Activated CD4-positive, alpha-beta T cell treated with anti-CD3 and anti-CD28 coated beads, Interleukin-10, Interleukin-2, amounts not matched to agents 100 ng/mL and 50 ng/mL, durations not matched to agents 16 hours and 8 hours (primary cell): ENCODE measurements at regions not wholly inside any gene's neighbourhood (a gene's known extent, or its start where the extent isn't known, plus 50 kb on each side); places are given as distances from the start of the nearest gene placed in this dataset.

ENCODE experiments used
- DNase-seq: peaks from one replicate; pipeline ENCODE4 v3.0.0-alpha.2; 2020

DNA sequence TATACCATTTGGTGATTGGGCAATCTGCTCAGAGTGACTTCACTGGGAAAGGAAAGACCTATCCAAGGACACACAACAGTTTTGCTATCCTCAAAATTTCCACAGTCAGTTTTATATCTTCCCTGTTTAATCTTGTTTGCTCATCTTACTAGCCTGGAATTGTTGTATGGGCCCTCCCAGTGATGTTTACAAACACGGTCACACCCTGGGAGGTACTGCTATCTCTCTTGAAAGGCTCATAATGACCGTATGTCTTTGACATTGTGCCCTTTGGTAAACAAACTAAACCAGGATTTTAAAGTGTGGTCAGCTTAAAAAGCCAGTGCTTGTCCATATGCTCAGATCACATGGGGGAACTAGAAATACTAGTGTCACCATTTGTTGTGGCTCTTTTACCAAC lies 277.0 kb downstream of the CDH2 start:
- no peak for DNase-seq

DNA sequence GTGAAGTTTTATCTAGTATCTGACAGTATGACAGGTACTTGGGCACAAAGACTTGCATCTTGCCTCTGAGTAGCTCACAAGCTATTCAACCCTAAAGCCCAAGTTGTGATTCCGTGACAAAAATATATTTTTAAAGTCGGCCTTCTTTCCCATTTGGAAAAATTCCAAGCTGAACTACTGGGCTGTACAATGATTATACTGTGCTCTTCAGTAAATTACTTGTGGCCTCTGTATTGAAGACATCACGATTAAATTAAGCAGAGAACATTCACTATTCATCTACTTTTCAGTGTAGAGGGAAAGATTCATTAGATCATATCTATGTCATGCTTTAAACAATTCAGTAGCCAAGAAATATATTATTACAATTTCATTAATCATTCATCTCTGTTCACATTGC lies 282.2 kb downstream of the CDH2 start:
- no peak for DNase-seq

DNA sequence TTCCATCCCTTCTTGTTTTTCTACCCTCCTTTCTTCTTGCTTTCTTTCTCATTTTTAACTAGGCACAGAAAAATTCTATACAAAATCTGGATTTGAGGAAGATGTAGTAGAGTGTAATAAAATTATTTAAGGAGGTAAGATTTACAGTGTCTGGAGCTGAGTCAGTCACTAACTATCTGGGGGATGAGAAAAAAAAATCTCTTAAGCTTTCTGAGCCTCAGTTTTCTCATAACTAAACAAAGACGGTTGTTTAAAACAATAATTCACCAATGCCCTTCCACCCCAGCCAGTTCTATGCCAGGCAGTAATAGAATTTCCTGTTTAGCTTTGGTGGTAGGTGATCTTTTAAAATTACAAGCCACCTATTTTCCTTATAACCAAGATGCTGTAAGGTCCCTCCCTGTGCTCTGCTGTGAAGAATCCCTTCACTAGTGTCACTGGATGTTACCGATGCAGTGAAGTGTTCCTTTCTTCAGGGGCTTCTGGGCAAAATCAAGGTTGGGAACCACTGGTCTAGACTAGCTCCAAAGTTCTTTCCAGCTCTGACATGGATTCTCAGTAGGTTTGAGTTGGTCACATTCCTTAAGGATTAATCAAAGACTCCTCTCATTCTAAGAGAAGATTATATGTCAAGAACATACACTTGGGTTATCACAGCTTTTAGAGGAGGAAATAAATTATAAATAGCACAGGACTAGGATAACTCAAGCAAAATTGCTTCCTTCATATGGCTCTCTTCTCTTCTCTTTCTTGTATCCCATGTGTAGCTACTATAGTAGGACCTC lies 289.0 kb downstream of the CDH2 start:
- DNase-seq, result no peak

DNA sequence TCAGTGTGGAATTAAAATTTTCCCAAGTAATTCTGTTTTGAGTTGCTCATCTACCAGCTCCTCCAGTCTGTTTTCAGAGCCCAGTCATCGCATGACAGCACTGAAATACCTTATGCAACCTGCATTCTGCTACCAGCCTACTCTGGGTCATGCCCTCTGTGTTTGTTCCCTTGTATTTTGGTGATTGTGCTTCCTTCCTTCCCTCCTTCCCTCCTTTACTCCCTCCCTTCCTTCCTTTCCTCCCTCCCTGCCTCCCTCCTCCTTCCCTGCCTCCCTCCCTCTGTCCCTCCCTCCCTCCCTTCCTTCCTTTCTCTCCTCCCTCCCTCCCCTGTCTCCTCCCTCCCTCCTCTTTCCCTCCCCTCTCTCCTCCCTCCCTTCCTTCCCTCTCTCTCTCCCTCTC lies 289.6 kb downstream of the CDH2 start:
- DNase-seq, result no peak

DNA sequence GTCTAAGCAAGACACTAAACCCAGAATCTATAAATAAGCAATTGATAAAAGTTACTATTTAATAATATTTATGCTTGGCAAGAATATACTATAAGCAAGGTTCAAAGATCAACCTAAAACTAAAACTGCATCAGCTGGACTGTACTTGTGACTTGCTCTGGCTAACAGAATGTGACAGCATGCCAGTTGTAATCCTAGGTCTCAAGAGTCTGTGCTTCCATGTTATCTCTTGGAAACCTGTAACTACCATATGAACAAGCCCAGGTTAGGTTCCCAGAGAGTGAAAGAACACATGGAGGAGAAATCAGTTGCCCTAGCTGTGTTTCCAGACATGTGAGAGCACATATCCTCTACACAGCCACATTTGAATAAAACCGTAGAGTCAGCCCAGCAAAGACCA lies 297.4 kb downstream of the CDH2 start:
- no peak for DNase-seq

DNA sequence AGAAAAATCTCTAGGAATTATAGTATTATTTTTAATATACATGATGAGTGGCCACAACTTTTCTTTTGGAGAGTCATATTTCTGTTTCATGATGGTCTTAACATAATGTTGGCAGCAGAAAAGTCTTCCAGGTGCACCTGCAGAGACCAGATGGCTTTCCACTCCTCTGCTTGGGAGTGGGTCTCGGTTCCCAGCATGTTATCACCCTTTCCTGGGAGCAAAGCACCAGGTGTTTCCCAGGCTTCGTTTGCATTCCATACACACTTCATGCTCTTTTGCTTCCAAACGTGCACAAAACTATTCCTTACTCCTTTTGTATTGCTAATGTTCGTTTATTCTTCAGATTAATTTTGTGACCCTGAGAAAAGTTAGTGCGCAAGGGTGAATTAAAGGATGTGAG lies 305.2 kb downstream of the CDH2 start:
- DNase-seq, result no peak

DNA sequence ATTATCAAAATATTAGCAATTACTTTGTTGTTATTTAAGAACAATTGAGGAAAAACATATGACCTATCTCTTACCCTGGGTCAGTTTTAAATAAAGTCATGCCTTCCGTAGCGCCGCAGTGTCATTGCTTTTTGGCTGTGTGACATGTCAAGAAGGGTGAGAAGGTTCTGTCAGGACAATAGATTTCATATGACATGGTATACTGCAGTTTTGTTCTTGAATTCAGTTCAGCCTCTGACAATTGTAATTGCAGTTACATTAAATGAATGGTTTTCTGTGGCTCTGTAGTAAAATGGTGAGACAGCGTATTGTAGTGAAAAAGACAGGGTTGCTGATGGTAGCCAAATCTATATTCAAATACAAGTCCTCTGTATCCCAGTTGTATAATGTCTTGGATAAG lies 307.2 kb downstream of the CDH2 start:
- no peak for DNase-seq

DNA sequence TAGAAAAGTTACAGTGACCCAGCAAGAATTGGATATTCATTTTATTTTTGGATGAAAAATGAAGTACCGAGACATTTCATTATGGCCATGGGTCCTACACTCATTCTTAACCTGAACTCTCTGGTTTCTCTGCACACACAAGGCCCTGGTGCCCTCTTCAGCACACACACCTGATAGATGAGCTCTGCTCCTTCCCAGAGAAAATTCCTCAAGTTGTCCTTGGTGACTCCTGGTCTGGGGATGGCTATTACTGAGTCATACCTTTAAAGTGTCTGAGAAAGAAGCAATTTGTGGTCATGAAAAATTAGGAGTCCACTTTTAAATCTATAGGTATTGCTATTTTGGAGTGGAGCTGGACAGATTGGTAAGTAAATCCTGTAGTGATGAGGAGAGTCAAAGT lies 311.5 kb downstream of the CDH2 start:
- DNase-seq, result no peak

DNA sequence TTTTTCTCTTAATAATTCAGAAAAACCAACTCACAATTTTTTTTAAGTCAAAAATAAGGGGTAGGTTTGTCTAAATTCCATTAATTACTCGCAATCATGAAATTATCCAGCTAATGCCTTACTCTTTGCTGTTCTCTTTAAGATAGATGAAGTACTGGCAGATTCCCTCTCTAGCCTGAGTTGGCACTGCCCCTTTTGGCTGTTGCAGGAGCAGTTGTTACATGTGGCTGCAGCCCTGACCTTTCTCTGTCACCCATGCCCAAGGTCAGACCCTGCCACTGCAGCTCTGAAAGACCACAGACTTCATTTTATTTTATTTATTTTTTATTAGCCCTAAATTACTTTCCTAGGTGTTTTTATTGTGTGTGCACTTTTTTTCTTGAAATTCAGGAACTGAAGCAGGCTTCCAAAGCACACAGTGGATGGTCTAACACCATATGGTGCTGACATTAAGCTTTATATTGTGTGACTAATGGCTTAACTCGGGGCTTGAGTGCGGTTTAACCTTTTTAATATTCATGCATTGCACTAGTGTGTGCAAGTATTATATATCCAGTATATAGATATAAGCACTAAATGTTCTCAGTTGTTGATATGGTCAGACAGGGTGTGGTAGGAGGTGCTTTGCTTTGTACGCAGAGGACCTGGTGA lies 313.0 kb downstream of the CDH2 start:
- no peak for DNase-seq

DNA sequence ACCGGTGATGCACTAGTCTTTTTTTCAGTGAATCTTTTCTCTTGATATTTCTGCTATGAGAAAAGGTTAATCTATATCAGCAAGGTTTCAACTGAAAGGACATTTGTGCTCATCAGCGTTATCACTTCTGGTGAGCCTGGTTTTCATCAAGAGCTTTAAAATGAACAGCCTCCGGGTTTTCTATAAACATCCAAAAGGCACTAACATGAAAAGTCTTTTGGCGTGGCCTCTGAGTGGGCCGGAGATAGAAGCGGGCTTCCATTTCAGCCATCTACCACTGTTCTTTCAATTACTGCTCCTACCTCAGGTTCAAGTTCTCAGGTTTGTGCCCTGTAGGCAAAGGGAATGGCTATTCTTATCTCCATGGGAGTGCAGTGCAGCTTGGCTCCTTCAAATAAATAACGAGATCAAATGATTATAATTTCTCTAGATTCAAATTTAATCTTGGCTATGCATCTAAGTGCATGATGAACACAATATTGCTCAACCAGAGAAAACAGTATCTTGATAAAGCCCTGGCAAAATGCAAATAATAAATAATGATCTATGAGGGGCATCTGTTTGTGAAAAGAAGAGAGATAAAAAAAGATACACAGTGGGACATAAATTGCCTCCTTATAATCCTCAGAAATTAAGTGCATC lies 314.8 kb downstream of the CDH2 start:
- DNase-seq, result no peak

DNA sequence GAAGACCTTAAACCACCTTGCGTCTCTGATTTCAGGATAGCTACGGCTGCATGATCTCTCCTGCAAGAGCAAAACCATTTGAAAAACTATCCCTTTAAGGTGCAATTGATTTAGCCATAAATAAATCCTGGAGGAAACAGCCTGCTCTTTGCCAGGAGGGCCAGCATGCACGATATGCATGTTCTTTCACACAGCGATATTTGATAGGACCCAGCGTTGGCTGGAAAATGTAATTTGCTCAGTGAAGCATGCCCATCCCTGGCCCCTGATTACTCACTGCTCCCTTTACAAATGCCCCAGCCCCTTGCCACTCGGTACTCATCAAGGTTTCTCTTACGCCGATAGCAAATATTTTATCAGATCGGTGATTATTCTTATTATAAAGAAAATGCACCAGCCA lies 315.4 kb downstream of the CDH2 start:
- DNase-seq, result no peak

DNA sequence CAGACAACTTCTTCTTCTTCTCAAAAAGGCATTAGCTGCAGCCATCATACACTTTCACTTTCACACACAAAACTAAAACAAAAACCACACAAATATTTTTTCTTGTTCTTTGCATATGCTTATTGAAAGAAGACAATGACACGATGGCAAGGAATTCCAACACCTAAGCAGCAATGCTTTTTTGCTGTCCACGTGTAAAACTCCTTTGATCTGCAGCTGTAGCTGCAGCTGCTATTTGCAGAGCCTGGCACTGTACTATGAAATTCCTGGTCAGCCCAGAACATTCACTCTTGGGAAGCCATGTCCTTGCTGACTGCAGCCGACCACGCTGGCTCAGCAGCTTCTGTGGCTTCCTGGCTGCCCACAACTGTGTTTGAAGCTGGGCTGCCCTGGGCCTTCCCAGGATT lies 316.2 kb downstream of the CDH2 start:
- no peak for DNase-seq

DNA sequence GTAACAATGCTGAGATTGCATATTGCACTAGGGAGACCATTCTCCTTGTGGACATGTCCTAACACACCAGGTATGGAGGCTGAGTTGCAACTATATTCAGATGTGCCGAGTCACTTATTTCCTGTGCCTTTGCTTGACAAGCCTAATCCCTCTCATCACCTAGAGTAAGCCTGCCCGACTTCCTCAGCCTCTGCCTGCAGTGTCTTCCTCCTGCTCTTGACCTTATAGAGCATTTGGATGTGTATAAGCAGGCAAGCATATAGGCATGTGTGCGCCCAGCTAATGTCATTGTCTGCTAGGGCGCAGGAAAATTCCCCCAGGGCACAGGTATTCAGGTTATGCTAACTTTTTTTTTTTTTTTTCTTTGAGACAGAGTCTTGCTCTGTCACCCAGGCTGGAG lies 316.9 kb downstream of the CDH2 start:
- DNase-seq, result no peak

DNA sequence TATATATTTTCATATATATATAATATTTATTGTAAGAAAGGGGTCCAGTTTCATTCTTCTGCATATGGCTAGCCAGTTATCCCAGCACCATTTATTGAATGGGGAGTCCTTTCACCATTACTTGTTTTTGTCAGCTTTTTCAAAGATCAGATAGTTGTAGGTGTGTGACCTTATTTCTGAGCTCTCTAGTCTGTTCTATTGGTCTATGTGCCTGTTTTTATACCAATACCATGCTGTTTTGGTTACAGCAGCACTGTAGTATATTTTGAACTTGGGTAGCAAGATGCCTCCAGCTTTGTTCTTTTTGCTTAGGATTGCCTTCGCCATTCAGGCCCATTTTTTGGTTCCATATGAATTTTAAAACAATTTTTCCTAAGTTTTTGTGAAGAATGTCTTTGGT lies 320.1 kb downstream of the CDH2 start:
- DNase-seq, result no peak

DNA sequence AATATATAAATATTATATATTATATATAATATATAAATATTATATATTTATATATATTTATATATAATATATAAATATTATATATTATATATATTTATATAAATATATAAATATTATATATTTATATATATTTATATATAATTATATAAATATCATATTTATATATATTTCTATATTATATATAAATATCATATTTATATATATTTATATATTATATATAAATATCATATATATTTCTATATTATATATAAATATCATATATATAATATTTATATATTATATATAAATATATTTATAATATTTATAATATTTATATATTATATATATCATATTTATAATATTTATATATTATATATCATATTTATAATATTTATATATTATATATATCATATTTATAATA lies 321.4 kb downstream of the CDH2 start:
- no peak for DNase-seq

DNA sequence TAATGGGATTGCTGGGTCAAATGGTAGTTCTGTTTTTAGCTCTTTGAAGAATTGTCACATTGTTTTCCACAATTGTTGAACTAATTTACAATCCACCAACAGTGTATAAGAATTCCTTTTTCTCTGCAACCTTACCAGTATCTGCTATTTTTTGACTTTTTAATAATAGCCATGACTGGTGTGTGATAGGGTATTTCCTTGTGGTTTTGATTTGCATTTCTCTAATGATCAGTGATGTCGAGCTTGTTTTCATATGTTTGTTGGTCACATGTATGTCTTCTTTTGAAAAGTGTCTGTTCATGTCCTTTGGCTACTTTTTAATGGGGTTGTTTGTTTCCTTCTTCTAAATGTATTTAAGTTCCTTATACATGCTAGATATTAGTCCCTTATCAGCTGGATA lies 322.3 kb downstream of the CDH2 start:
- no peak for DNase-seq

DNA sequence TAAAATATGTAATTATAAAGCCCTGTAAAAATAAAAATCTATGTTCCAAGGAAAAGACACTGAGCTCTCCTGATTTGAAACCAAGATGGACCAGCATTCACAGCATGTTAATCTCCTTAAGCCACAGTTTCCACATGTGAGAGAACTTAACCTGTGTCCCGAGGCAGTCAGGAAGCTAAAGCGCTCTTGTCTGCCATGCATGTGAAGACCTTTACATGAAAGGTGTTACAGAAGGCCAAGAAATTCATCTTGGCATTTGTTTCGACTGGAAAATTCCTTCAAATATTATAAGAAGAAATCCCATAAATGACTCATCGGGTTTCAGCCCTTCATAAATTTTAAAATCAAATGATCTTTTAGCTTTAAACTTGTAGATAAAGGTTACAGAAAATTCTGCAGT lies 328.6 kb downstream of the CDH2 start:
- no peak for DNase-seq

DNA sequence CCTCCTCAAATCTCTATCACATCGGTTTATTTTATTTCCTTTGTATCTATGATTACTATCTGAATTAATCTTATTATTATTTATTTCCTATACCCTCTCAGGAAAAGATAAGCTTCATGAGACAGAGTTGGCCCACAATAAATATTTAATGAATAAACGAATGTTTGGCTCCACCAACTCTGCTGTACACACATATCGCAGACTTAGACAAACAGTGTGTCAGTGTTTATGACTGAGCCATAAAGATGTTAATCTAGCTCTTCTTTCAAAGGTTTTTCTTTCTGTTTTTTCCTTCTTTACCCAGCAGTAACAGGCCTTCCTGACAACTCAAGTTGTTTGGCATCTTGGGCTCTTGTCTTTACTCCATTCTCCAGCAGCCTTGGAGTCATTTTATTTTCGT lies 329.5 kb downstream of the CDH2 start:
- no peak for DNase-seq

DNA sequence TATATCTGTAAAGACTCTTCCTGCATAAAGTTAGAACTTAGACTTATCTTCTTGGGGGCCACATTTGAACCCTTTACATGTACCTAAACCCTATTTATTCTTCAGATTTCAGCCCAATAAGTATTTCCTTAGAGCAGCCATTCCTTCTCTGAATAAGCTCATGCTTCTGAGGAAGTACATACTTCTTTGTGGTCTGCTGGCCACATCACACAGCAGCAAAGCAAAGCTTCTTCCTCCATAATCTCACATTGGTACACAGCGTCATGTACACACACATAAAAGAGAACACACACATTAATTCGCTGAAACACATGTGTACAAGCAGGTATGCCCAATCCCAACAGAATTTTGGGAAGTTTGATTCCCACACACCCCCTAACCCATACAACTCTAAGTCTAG lies 331.0 kb downstream of the CDH2 start:
- DNase-seq, result no peak

DNA sequence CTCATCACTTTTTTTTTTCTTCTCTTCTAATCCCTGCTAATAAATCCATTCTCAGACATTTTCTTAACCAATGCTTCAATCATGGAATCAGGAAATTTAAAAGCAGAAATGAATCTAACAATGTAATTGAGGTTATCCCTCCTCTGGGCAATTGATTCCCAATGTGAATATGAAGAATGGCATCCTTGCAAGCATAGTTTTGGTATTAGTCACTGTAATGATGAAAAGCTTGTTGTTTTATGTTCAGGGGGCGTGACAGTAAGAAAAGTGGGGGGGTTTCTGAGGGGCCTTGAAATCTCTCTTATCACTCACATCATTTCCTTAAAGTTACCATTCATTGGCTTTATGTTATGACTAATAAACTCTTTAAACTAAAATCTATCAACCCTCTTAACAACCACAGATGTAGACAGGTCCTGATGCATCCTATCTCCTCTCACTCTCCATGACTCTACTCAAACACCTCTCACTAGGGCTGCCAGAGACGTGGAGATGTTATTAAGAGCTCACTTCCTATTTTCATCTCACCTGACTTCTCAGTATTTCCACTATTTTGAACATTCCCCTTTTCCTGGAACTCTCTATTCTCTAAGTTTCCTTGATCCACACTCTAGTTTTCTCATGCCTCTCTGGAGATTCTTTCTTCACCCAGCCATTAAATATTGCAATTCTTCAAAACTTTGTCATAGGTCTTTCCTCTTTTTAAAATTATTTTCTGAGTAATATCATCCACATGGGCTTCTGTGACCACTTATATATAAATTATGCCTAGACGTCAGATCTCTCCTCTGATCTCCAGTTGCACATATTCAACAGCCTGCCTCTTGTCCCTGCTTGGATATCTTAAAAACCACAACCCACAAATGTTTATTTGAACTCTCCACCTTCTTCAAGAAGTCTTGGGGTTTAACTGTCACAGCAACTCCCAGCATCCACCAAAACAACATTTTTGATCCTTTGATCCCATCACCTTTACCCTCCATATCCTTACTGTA lies 332.9 kb downstream of the CDH2 start:
- DNase-seq, result no peak

DNA sequence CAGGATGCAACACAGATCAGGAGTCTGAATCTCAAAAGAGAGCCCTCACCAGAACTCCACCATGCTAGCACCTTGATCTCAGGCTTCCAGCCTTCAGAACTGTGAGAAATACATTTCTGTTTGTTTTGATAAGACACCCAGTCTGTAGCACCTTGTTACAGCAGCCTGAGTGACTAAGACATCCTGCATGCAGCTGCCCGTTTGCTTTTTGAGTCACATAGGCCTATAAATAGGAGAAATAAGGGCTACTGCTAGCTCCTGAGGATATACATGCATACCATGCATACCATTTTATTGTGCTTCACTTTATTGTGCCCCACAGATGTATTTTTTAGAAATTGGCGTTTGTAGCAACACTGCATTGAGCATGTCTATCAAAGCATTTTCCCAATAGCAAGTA lies 337.8 kb downstream of the CDH2 start:
- no peak for DNase-seq

DNA sequence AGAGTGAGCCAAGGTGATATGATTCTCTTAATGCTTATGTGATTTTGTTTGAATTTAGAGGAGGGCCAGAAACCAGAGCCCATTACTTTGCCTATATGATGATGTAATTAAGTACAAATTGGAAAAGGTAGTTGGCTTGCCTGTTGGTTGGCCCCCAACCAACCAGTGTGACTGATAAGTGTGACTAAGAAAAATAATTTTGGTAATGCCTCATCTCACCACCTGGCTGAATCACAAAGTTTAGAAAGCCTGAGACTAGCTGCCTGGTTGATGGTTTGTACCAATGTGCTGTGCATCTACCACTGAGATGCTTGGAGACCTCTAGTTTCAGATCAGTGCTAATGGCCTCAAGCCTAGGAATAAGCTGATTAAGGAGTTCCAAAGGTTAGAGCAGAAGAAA lies 338.7 kb downstream of the CDH2 start:
- no peak for DNase-seq

DNA sequence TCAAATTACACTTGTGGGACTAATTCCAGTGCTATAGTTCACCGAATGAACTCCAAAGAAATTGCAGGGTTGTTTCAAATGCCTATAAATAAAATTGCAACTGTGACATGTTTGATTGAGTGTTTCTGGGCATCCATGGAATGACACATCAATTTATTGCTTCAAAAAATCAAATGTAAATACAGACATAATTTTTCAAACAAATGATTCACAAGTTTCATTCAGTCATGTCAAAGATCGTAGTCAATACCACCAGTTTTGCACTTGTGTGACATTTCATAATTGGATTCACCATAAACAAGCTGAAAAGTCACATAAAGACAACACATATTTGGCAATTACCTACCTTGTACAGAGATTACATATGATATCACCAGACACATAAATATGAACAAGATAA lies 350.8 kb downstream of the CDH2 start:
- no peak for DNase-seq
